HepG2 (cell line): ENCODE measurements at regions not wholly inside any gene's neighbourhood (a gene's known extent, or its start where the extent isn't known, plus 50 kb on each side); places are given as distances from the start of the nearest gene placed in this dataset.

ENCODE experiments used
- ARHGAP35 ChIP-seq: sonication (generic); formaldehyde crosslinking; IDR thresholded peaks from 2 replicates; pipeline ENCODE4 v1.9.0; 2022; ENCODE audit warnings: mild to moderate bottlenecking, inconsistent platforms, moderate library complexity, missing genetic modification reagents, borderline replicate concordance
- JUNB ChIP-seq: sonication (generic); formaldehyde crosslinking; IDR thresholded peaks from 2 replicates; pipeline ENCODE4 v1.8.0; 2022; ENCODE audit warnings: missing genetic modification reagents, mild to moderate bottlenecking, borderline replicate concordance
- POLR2A ChIP-seq, 2 experiments: IDR thresholded peaks; 2 replicates each; pipeline ENCODE4 v1.6.1; 2011; ENCODE audit warnings: low read depth in 2 of 2, low read length in 2 of 2, mild to moderate bottlenecking in 1 of 2, moderate library complexity in 1 of 2; ENCODE audit not compliant: insufficient read depth in 1 of 2
- RAD21 ChIP-seq: fragments of 450-650 bp; formaldehyde crosslinking; IDR thresholded peaks from 2 replicates; pipeline ENCODE4 v1.5.0; 2020; ENCODE audit warnings: mild to moderate bottlenecking
- RBAK ChIP-seq: sonication (generic); formaldehyde crosslinking; IDR thresholded peaks from 2 replicates; pipeline ENCODE4 v1.5.1; 2020; ENCODE audit warnings: mild to moderate bottlenecking, missing genetic modification reagents
- SNRNP70 ChIP-seq: fragments of 200-400 bp; formaldehyde crosslinking; IDR thresholded peaks from 2 replicates; pipeline ENCODE4 v1.6.1; 2017; ENCODE audit warnings: mild to moderate bottlenecking, low read depth, low read length, moderate library complexity
- ZFP1 ChIP-seq: IDR thresholded peaks from 2 replicates; pipeline ENCODE4 v1.6.1; 2016
- ZKSCAN1 ChIP-seq: fragments of 150-350 bp; IDR thresholded peaks from 2 replicates; pipeline ENCODE4 v1.6.1; 2014; ENCODE audit warnings: low read length
- ZNF138 ChIP-seq: sonication (generic); formaldehyde crosslinking; IDR thresholded peaks from 2 replicates; pipeline ENCODE4 v1.5.0; 2020; ENCODE audit warnings: mild to moderate bottlenecking, low read depth, missing genetic modification reagents
- ZNF292 ChIP-seq: sonication (generic); formaldehyde crosslinking; IDR thresholded peaks from 2 replicates; pipeline ENCODE4 v1.8.1; 2022; ENCODE audit warnings: mild to moderate bottlenecking, low read depth, missing genetic modification reagents, borderline replicate concordance
- TF ChIP-seq, protein P1 (sequence below): IDR thresholded peaks from 2 replicates; pipeline ENCODE4 v1.6.1; 2016; ENCODE audit warnings: missing compliant biosample characterization, missing genetic modification reagents, borderline replicate concordance
- TF ChIP-seq, protein P2 (sequence below): sonication (generic); formaldehyde crosslinking; IDR thresholded peaks from 2 replicates; pipeline ENCODE4 v1.5.0; 2020; ENCODE audit warnings: mild to moderate bottlenecking, missing genetic modification reagents, moderate library complexity

DNA sequence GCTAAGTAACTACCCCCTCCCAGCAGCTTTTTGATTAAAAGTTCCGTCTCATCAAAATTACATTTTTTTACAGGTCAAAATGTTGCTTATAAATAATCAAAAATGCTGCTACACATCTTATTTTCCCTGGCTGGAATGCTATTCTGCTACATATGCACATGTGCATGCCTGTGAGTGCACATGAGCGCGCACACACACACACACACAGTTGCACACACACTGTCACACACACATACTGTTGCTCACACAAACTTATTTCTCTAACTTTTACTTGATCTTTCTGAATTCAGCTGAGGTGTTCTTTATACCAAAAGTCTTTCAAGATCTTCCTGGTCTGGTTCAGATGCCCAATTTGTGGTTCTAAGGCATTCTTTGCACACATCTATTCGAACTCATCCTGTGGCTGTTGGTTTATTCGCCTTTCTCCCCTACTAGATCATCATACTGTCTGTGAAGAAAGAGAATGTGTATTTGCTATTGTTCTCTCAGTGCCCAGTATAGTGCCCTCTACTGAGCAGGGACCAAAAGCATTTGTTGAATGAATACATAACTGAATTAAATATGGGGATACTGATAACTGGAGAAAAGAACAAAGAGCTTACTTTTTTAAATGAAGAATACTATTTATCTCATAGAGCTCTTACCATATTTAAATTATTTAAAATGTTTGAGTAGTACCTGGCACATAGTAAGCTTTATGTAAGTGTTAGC lies 68.1 kb upstream of the CCDC179 start:
- no peak for TF ChIP-seq RBAK (CRISPR knock-in tag)
- no peak for TF ChIP-seq JUNB (CRISPR knock-in tag)
- TF ChIP-seq ZFP1 (CRISPR knock-in tag): no peak
- TF ChIP-seq ZKSCAN1: no peak
- TF ChIP-seq ZNF138 (CRISPR knock-in tag): no peak
- no peak for TF ChIP-seq RAD21 (CRISPR knock-in tag)
- TF ChIP-seq ZNF292 (CRISPR knock-in tag): no peak
- TF ChIP-seq, protein P1, sequence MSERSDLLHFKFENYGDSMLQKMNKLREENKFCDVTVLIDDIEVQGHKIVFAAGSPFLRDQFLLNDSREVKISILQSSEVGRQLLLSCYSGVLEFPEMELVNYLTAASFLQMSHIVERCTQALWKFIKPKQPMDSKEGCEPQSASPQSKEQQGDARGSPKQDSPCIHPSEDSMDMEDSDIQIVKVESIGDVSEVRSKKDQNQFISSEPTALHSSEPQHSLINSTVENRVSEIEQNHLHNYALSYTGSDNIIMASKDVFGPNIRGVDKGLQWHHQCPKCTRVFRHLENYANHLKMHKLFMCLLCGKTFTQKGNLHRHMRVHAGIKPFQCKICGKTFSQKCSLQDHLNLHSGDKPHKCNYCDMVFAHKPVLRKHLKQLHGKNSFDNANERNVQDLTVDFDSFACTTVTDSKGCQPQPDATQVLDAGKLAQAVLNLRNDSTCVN: no peak
- TF ChIP-seq SNRNP70: no peak
- TF ChIP-seq, protein P2, sequence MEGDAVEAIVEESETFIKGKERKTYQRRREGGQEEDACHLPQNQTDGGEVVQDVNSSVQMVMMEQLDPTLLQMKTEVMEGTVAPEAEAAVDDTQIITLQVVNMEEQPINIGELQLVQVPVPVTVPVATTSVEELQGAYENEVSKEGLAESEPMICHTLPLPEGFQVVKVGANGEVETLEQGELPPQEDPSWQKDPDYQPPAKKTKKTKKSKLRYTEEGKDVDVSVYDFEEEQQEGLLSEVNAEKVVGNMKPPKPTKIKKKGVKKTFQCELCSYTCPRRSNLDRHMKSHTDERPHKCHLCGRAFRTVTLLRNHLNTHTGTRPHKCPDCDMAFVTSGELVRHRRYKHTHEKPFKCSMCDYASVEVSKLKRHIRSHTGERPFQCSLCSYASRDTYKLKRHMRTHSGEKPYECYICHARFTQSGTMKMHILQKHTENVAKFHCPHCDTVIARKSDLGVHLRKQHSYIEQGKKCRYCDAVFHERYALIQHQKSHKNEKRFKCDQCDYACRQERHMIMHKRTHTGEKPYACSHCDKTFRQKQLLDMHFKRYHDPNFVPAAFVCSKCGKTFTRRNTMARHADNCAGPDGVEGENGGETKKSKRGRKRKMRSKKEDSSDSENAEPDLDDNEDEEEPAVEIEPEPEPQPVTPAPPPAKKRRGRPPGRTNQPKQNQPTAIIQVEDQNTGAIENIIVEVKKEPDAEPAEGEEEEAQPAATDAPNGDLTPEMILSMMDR (CRISPR knock-in tag): no peak
- no peak for TF ChIP-seq ARHGAP35 (CRISPR knock-in tag)
- no peak for TF ChIP-seq POLR2A (IDR thresholded peaks at IDR 0.05; ENCODE audit: insufficient read depth in 1 of 2, low read depth in 2 of 2, low read length in 2 of 2)
